Activated effector memory CD4-positive, alpha-beta T cell treated with Interleukin-2 at 50 U/mL for 16 hours (primary cell): ENCODE measurements at regions not wholly inside any gene's neighbourhood (a gene's known extent, or its start where the extent isn't known, plus 50 kb on each side); places are given as distances from the start of the nearest gene placed in this dataset.
"Not testable (repeated sequence)": the region's sequence is repeated elsewhere in the genome, so short reads cannot be mapped to it uniquely, and the experiment has no call there.

ENCODE experiments used
- DNase-seq: peaks from one replicate; pipeline ENCODE4 v3.0.0-alpha.2; 2020

DNA sequence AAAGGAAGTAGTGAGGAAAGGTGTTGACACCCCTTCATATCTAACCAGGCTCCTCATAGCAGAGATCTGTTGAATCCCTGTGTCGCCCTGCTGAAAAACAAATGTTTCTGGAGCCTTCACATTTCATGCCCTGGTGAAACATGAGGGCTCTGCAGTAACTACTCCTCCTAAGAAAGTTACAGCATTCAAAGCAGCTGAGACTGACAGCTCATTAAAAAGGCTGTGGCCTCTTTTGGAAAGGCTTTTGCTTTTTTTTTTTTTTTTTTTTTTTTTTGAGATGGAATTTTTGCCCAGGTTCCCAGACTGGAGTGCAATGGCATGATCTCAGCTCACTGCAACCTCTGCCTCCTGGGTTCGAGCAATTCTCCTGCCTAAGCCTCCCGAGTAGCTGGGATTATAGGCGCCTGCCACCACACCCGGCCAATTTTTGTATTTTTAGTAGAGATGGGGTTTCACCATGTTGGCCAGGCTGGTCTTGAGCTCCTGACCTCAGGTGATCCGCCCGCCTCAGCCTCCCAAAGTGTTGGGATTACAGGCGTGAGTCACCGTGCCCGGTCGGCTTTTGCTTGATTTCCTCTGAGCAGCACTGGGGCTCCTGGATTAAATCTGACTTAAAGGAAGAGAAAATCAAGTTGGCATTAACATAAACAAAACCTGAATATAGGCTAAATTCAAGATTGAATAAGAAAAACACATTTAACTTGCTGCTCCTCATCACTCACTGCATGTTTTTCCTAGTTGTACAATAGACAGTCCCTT lies 112.9 kb downstream of the PCSK1 start:
- not testable (repeated sequence) for DNase-seq

DNA sequence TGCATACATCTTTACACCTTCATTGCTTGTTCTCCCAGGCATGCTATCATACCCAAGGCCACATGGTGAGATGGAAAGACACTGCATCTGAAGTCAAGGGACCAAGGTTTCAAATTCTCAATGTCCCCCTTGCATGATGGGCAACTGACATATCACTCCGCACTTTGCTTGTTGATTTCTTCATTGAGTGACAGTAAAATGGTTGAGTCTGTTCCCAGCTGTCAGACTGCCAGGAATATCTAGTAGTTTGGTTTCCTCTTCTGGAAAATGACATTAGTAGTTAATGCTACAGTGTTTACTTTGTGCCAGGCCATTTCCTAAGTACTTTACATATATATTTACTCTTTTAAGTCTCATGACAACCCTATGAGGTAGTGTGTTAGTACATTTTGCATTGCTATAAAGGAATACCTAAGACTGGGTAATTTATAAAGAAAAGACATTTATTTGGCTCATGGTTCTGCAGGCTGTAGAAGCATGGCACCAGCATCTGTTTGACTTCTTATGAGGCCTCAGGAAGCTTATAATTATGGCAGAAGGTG lies 114.4 kb downstream of the PCSK1 start:
- DNase-seq, result no peak

DNA sequence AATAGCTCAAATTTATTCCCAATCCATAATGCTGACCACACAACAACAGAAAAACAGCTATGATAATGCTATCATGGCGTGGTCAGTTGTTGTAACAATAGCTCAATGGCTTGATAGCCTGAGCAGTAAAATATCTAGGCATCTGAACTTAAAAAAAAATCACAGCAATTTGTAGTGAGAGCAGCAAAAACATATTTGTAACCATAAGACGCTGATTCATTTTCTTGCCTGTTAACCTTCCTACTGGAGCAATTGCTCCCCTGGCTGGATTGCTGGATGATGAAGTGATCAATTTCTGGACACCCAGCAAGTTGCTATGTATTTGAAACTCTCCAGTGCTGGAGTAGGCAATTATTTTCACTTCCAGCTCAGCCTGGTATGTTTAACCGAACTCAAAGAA lies 115.1 kb downstream of the PCSK1 start:
- DNase-seq, result no peak

DNA sequence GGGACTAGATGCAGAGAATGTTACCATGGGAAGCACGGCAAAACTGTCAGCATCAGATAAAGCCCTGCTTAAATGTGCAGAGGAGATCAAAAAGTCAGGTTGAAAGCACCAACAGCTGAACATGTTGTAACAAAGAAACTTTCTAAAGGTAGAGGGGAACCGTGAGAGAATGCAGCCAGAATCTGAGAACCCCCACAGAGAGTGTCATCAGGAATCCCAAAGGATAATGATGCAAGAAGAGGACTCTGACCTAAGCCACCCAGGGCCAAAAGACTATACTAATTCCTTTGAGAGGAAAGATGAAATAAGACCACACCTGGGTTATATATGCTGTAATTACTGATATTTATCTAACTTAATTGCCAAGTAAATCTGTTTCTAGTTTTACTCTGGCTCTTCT lies 116.6 kb downstream of the PCSK1 start:
- DNase-seq, result no peak

DNA sequence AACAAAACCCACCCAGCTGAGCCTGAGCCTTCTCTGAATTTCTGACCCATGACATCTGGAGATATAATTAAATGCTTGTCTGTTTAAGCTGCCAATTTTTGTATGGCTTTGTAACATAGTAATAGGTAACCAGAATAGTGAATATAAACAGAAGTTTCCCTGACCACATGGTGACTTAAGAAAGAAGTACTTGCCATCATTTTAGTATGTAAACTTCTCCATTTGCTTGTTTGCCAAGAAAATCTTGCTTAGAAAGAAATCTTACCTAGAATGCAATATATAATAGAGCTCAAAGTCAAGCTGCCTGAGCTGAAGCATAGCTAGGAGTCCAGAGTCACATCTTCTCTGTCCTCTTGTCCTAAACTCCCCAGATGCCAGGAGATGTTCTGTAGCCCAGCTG lies 117.0 kb downstream of the PCSK1 start:
- no peak for DNase-seq

DNA sequence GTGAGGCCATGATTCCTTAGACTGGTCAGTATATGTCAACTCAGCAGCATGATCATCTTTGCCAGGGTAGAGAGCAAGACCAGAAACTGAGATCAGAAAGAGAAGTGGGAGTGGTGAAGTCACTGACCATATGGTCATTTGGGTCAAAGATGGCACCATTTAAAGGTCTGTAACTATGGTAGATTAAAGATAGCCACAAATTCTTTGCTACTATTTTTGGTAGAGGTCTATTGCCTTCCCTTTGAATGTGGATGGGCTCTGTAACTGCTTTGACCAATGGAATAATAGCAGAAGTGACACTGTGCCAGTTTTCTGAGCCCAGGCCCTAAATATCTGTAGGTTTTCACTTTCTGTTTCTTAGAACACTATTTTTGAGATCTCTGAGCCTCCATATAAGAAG lies 117.6 kb downstream of the PCSK1 start:
- no peak for DNase-seq

DNA sequence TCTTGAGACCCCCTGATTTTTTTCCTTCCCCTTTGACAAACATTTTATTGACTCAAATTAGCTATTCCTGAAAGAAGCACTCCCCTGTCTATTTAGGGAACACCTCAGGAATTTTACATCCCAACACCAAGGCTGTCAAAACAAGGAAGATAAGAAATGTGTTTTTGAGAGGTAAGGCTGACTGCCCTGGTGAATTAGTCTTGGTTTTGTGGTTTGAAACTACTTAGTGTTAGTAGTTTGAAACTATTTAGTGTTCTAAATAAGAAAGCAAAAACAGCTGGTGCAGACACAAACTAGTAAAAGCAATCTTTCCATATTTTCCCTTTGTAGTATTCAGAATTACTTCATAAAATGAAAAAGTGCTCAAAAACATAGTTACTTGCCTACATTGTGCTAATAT lies 120.7 kb downstream of the PCSK1 start:
- no peak for DNase-seq

DNA sequence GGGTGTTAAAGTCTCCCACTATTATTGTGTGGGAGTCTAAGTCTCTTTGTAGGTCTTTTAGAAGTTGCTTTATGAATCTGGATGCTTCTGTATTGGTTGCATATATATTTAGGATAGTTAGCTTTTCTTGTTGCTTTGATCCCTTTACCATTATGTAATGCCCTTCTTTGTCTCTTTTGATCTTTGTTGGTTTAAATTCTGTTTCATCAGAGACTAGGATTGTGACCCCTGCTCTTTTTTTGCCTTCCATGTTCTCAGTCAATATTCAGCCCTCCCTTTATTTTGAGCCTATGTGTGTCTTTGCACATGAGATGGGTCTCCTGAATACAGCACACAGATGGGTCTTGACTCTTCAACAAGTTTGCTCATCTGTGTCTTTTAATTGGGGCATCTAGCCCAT lies 126.0 kb downstream of the PCSK1 start:
- not testable (repeated sequence) for DNase-seq

DNA sequence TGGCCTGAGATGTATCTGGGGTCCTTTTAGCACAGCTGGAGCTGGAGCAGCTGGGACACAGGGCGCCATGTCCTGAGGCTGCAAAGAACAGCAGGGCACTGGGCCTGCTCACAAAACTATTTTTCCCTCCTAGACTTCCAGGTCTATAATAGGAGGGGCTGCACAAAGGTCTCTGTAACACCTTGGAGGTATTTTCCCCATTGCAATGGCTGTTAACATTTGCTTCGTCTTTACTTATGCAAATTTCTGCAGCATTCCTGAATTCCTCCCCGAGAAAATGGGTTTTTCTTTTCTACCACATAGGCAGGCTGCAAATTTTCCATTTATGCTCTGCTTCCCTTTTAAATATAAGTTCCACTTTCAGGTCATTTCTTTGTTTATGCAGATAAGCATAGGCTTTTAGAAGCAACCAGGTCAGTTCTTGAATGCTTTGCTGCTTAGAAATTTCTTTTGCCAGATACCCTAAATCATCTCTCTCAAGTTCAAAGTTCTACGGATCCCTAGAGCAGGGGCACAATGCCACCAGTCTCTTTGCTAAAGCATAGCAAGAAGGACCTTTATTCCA lies 130.8 kb downstream of the PCSK1 start:
- DNase-seq, result no peak

DNA sequence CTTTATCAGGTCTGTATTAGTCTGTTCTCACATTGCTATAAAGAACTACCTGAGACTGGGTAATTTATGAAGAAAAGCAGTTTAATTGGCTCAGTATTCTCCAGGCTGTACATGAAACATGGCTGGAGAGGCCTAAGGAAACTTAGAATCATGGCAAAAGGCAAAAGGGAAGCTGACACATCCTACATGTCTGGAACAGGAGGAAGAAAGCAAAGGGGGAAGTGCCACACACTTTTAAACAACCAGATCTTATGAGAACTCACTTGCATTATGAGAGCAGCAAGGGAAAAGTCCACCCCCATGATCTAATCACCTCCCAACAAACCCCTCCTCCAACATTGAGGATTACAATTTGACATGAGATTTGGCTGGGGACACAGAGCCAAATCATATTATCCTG lies 132.1 kb downstream of the PCSK1 start:
- no peak for DNase-seq

DNA sequence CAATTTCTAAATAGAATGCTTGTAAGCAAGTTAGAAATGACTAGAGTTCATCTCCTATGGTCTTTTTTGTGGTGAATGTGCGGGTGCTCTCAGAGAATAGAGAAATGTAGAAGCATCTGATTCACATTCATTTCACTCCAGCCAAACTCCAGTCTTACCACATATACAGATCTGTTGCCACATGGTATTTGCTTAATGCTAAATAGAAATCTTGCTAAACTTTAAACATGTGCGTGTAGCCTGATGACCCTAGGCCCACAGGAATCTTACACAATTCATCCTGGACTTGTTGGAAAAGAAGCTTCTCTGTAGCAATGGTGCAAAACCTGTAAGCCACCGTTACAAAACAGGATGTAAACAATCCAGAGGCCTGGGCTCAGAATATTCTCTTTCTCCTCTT lies 135.2 kb downstream of the PCSK1 start:
- no peak for DNase-seq

DNA sequence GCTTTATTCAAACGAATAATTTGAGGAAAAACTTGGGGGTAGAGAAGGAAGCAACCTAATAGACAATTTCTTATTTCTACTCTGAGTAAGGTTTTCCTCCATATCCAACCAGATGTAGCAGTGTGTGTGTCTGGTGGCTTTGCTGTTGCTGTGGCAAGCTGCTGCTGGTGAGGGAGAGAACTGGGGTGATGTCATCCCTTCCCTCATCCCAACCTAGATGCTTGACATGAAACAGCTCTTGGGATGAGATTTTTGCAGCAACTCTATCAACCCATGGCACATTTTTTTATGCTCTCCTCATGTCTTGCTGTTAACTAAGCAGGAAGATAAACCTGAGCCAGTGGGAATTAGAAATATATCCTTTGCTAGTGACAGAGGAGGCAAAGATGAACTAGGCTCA lies 135.8 kb downstream of the PCSK1 start:
- no peak for DNase-seq

DNA sequence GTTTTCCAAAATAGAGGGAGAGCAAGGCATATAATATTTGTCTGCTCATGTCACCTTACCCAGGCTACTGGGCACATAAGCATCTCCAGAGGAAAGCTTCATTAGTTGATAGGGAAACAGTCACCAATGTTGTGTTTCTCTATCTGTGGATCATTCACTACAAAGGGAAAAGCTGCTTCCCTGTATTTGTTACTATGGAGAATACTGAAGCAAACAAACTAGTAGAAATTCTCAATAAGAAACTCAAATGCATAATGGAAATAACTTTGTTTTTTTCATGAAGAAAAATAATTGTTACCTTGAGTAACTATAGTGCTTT lies 138.2 kb downstream of the PCSK1 start:
- no peak for DNase-seq

DNA sequence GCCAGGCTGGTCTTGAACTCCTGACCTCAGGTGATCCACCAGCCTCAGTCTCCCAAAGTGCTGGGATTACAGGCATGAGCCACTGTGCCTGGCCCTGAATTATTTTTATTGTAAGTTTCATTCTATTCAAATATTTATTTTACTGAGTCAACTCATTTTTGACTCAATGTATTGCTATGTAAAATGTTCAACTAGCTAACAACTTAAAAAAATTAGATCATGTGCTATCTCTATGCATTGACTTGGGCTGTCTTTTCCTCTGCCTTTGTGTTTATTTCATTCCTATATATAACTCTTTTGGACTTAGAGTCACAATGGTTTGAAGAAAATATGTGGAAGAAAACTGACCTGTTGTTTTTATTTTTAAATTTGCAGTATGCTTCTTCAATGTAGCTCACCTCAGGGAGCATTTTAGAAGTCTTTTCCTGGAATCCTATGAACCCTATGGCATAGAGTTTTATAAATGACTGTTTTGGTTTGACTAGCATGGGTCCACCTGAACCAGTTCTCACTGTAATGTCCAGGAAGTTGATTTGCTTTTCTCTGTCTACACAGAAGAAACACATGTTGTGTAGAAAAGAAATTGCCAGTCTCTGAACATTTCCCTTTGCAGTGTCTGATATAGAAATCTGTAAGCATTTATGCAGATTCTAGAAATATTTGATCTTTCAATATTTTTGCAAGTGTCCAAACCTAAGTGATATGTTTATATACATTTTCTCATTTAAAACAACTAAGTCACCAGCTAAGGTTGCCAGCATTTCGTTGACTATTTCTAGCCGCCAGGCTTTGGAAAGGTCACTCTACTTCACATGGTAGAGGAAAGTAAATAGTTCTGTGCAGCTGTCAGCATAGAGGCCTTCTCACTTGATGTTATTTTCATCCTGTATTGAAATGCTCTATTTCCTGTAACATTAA lies 138.8 kb downstream of the PCSK1 start:
- no peak for DNase-seq

DNA sequence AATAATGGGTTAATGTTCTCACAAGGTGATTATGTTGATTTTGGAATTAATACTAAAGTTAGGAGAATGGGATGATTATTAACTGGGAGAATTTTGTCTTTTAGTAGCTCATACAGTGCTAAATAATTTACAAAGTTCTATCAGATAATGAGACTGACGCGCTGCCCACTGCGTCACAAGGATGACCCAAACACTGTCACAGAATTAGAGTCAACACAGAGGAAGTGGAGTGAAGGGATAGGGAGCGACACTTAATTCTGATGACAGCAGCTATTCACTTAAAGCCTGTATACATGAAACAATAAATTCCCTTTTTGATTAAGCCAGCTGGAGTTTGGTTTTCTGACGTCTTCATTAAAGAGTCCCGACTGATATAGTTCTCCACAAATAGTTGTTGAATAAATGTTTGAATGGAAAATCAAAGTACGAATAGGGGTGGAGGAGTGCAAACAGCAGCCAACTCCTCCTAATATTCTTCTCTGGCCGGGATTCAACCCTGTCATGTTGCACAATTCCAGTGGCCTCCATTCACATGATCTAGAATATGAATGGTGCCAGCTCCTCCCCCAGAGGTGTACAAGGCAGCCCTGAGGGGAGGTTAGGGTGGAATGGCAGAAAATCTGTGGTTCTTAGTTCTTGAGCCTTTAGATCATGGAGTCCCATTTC lies 140.3 kb downstream of the PCSK1 start:
- no peak for DNase-seq

DNA sequence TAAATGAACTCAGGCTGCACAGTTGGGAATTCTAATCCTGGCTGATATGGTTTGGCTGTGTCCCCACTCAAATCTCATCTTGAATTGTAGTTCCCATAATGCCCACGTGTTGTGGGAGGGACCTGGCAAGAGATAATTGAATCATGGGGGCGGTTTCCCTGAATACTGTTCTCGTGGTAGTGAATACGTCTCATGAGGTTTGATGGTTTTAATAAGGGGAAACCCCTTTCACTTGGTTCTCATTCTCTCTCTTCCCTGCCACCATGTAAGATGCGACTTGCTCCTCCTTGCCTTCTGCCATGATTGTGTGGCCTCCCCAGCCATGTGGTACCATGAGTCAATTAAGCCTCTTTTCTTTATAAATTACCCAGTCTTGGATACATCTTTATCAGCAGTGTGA lies 143.8 kb downstream of the PCSK1 start:
- DNase-seq, result not testable (repeated sequence)

DNA sequence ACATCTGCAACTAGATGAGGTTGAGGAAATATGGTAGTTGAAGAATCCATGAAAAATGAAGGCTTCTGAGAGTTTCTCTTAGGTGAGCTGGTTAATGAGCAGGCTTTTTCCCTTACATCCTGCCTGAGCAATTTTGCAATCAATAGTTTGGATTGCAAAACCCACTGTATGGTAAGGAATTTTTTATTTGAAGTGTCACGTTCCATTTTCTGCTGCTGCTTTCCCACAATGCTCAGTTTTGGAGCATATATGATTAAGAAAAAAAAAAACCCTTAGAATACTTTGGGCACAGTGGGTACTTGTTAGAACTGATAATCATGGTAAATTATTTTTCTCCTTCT lies 144.2 kb downstream of the PCSK1 start:
- DNase-seq, result no peak

DNA sequence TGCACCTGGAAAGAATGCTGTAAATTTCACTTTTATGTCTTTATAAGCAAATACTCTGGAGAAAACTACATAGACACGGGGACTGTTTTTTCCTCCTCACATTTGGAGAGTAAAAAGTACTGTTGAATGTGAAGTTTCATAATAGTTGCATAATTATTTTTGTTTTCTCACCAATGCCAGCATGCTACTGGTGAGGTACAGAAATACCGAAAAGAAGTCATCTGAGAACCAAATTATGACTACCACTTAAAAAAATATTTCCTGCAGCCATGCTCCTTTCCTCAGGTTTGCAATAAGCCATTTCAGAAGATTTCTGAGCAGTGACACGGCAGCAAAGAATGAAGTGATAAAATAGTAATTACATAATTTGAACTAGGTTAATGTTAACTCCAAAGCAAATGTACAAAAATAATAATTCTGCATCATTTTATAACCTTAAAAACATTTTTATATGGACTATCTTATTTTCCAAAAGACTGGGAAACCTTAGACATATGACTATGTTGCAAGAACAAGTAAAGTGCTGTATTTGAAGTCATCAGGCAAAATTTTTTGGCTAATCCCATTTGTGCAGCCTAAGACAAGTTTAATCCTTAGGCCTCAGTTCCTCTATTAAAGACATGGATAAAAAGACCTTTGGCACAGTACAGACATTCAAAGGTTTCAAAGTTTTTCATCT lies 144.7 kb downstream of the PCSK1 start:
- no peak for DNase-seq

DNA sequence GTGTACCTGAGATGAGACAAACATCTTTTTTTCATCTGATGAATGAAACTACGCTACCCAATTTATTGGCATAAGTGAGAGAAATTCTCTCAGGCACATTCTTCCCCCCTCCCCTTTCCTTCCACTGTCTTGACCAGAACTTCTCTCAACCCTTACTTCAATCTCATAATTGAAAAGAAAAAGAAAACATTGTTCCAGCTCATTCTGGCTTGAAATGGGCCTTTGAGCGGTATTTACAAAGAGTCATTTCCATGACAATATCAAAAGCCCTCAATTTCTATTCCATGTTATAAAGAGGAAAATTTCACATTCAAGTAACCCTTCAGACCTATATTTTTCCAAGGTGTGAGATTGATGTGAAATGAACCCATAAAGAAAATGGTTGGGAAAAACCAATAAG lies 145.9 kb downstream of the PCSK1 start:
- no peak for DNase-seq

DNA sequence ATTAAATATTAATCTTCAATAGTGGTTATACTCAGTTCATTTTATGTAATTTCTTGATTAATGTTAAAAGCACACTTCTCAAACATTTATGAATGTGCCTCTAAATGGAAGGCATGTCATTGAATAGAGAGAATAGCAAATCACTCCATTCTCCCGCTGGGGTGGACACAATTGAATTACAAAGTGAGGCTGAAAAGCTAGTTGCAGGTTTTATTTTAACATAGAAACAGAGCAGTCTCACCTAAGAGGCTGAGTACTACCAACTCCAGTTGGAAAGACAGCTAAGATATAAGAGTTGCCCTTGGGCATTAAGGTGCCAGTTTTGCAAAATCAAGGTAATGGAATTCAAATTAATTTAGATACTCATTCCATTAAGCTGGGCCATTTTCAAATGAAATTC lies 147.2 kb downstream of the PCSK1 start:
- no peak for DNase-seq

DNA sequence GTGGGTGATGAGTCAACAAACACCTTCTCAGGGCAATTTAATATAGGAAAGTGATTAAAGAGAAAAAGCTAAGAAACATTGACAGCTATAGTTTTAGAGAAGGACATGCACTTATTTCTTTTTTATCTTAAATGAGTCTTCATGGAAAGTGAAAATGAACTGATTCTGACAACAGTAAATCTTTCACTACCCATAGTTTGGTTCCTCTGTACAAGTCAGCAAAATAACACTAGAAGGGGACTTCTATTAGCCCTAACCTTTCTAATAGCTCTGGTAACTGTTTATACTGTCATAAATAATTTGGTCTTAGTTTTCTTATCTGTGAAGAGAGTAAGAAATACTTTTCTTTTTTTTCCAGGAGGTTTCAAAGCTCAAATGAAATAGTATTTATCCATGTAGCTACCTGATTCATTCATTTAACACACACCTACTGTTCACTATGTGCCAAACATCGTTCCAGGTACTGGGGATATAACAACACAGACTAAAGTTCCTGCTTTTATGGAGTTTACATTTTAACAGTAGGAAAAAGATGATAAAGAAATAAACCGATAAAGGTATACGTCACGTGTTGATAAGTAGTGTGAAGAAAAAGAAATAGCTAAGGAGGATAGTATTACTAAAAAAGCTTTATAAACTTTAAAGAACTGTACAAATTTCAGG lies 148.2 kb downstream of the PCSK1 start:
- DNase-seq, result no peak

DNA sequence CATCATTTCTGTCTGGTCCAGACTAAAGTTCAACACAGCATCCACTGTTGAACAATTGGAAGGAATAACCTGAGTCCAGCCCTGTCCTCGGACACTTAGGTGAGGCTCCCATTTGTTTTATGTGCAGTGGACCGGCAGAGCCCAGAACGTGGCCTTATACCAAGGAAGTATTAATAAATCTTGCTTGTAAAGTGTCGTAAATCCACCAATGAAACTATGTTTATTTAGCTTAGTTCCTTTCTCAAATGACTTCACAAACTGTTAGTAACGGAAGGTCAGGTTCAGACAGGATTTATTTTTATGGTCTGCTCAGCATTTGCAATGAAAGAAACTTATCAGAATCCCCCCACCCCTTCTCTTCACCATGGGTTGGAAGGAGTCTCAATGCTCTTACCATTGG lies 149.5 kb downstream of the PCSK1 start:
- no peak for DNase-seq
